Transverse colon (tissue), 4 donors: ENCODE measurements at regions not wholly inside any gene's neighbourhood (a gene's known extent, or its start where the extent isn't known, plus 50 kb on each side); places are given as distances from the start of the nearest gene placed in this dataset.

Experiments
- EP300 ChIP-seq: sonication (generic); formaldehyde crosslinking; IDR thresholded peaks from one replicate; pipeline ENCODE4 v1.6.1; 2017; ENCODE audit warnings: antibody characterized with exemption, low read depth
- POLR2A ChIP-seq: fragments of 450-650 bp; IDR thresholded peaks from one replicate; pipeline ENCODE4 v1.6.1; 2016; ENCODE audit warnings: antibody characterized with exemption, mild to moderate bottlenecking, moderate library complexity
- POLR2AphosphoS5 ChIP-seq, 3 donors: sonication (generic); formaldehyde crosslinking; IDR thresholded peaks; one replicate each; pipeline ENCODE4 v1.6.1; 2016; ENCODE audit warnings: antibody characterized with exemption in 3 of 3
- TF ChIP-seq, protein P1 (sequence below), 5 experiments: fragments of 200-600 bp in 3 of 5; fragments of 450-650 bp in 2 of 5; sonication (generic) in 3 of 5; IDR thresholded peaks; 1 replicate in 2 of 5; 2 replicates in 3 of 5; pipeline ENCODE4 v1.5.1; 2016 to 2017; ENCODE audit warnings: antibody characterized with exemption in 5 of 5, inconsistent platforms in 3 of 5, mild to moderate bottlenecking in 2 of 5, moderate library complexity in 1 of 5

DNA sequence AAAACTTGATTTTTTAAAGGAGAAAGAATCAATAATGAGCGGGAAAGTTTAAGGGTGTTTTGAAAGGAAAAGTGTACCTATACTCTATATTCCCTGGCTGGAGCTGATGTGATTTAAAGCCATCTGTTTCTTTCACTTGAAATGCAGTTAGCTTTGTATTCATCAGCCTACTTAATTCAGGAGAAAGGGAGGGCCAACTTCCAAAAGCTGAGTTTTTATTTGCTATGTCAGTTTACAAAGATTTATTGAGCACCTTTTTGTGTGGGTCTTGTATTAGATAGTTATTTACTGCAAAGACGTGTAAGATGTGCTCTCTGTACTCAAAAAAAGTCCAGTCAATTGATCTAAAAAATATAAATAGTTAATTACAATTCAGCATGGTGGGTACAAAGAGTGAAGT, 176.2 kb upstream of the GOLIM4 start:
- TF ChIP-seq, protein P1, sequence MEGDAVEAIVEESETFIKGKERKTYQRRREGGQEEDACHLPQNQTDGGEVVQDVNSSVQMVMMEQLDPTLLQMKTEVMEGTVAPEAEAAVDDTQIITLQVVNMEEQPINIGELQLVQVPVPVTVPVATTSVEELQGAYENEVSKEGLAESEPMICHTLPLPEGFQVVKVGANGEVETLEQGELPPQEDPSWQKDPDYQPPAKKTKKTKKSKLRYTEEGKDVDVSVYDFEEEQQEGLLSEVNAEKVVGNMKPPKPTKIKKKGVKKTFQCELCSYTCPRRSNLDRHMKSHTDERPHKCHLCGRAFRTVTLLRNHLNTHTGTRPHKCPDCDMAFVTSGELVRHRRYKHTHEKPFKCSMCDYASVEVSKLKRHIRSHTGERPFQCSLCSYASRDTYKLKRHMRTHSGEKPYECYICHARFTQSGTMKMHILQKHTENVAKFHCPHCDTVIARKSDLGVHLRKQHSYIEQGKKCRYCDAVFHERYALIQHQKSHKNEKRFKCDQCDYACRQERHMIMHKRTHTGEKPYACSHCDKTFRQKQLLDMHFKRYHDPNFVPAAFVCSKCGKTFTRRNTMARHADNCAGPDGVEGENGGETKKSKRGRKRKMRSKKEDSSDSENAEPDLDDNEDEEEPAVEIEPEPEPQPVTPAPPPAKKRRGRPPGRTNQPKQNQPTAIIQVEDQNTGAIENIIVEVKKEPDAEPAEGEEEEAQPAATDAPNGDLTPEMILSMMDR (IDR thresholded peaks at IDR 0.05) = no peak
- TF ChIP-seq POLR2A (no peak), POLR2AphosphoS5 (IDR thresholded peaks at IDR 0.05) (no peak), EP300 (no peak)
